GM12878 (cell line): ENCODE measurements at regions not wholly inside any gene's neighbourhood (a gene's known extent, or its start where the extent isn't known, plus 50 kb on each side); places are given as distances from the start of the nearest gene placed in this dataset.

Experiments used
- ATAC-seq: fragments of 200-7000 bp; cut with Tn5 transposase; 3 replicates; pipeline ENCODE4 v1.9.1; 2020; ENCODE audit warnings: mild to moderate bottlenecking, moderate library complexity
- BruUV-seq: library from RNA; stranded (reverse); fragments of 400-500 nt; replicated peaks from 2 replicates; lab custom pipeline; 2021; lab: Mats Ljungman, UMichigan
- CTCF ChIA-PET: fragments of 300-600 bp; sonication (Branson Sonifier 250); formaldehyde crosslinking; extraction: SDS; loops from one replicate; lab custom pipeline; 2021; ENCODE audit warnings: inconsistent platforms; lab: Yijun Ruan, JAX
- POLR2A ChIA-PET: fragments of 350-600 bp; formaldehyde crosslinking; extraction: SDS; loops from one replicate; lab custom pipeline; 2021; ENCODE audit warnings: inconsistent platforms; lab: Charles Lee
- RAD21 ChIA-PET: fragments of 300-600 bp; sonication (Branson Sonifier 250); formaldehyde crosslinking; loops from one replicate; lab custom pipeline; 2023; ENCODE audit warnings: antibody characterized with exemption; ENCODE audit not compliant: unreplicated experiment; lab: Charles Lee
- SMC1A ChIA-PET: fragments of 300-600 bp; sonication (Branson Sonifier 250); formaldehyde crosslinking; loops from one replicate; lab custom pipeline; 2023; ENCODE audit not compliant: unreplicated experiment, uncharacterized antibody; lab: Charles Lee
- DNase-seq: peaks from one replicate; pipeline ENCODE4 v3.0.0-alpha.2; 2011; ENCODE audit warnings: low read depth, low spot score
- FAIRE-seq: peaks from 3 replicates; lab custom pipeline; 2011; peaks lifted over from hg19 to GRCh38; lab: Jason Lieb, UNC
- H2AFZ ChIP-seq: 2 replicates; pipeline ENCODE4 v1.6.0; 2011; ENCODE audit warnings: low read depth, low read length, control low read depth; ENCODE audit not compliant: control insufficient read depth
- H3K27ac ChIP-seq: 2 replicates; pipeline ENCODE4 v1.5.1; 2011; ENCODE audit warnings: control low read depth; ENCODE audit not compliant: control insufficient read depth, insufficient read depth
- H3K27me3 ChIP-seq, 2 experiments: replicated peaks in 1 of 2; 2 replicates each; pipeline versions ENCODE4 v1.6.0 to v1.6.1; 2011; ENCODE audit warnings: low read length in 1 of 2; ENCODE audit not compliant: control insufficient read depth in 2 of 2, insufficient read depth in 2 of 2
- H3K36me3 ChIP-seq, 2 experiments: 2 replicates each; pipeline ENCODE4 v1.5.1; 2011; ENCODE audit warnings: low read length in 1 of 2; ENCODE audit not compliant: control insufficient read depth in 2 of 2, insufficient read depth in 2 of 2
- H3K4me1 ChIP-seq: 2 replicates; pipeline ENCODE4 v1.6.1; 2011; ENCODE audit warnings: mild to moderate bottlenecking, low read length, moderate library complexity, mixed read lengths; ENCODE audit not compliant: control insufficient read depth, insufficient read depth
- H3K4me2 ChIP-seq: 2 replicates; pipeline ENCODE4 v1.6.0; 2011; ENCODE audit warnings: control low read depth; ENCODE audit not compliant: control insufficient read depth, insufficient read depth
- H3K4me3 ChIP-seq: fragments of 200-600 bp; sonication (generic); 2 replicates; pipeline ENCODE4 v1.5.1; 2016
- H3K79me2 ChIP-seq: 2 replicates; pipeline ENCODE4 v1.6.0; 2011; ENCODE audit warnings: low read length; ENCODE audit not compliant: control insufficient read depth, insufficient read depth
- H3K9ac ChIP-seq: 2 replicates; pipeline ENCODE4 v1.8.0; 2011; ENCODE audit warnings: low read length, control low read depth, mixed read lengths; ENCODE audit not compliant: control insufficient read depth, insufficient read depth
- H3K9me3 ChIP-seq: replicated peaks from 3 replicates; pipeline ENCODE4 v1.5.1; 2011; ENCODE audit warnings: mild to moderate bottlenecking, low read length; ENCODE audit not compliant: control insufficient read depth, insufficient read depth
- H4K20me1 ChIP-seq: 2 replicates; pipeline ENCODE4 v1.6.0; 2011; ENCODE audit not compliant: control insufficient read depth, insufficient read depth
- TARDBP ChIP-seq: IDR thresholded peaks from 2 replicates; pipeline ENCODE4 v1.6.1; 2016; ENCODE audit warnings: borderline replicate concordance
- WGBS: methylation state at CpG from one replicate; pipeline ENCODE4 v1.1.6; 2016; ENCODE audit warnings: low lambda C conversion rate; ENCODE audit not compliant: insufficient replicate concordance, insufficient coverage; ENCODE audit errors: missing lambda C conversion rate; 5-methylcytosine and 5-hydroxymethylcytosine counted together
- in situ Hi-C: fragments of 300-500 bp; cut with MboI; formaldehyde crosslinking; loops from 9 replicates; pipeline ENCODE4 v1.14.3; 2018; ENCODE audit warnings: mixed read lengths
- intact Hi-C: fragments of 100-400 bp; cut with micrococcal nuclease; formaldehyde crosslinking; loops from one replicate; pipeline ENCODE4 v1.14.2; 2022; ENCODE audit not compliant: unreplicated experiment
- TF ChIP-seq, protein P1 (sequence below): fragments of 450-650 bp; IDR thresholded peaks from 2 replicates; pipeline ENCODE4 v1.6.1; 2017; ENCODE audit warnings: mild to moderate bottlenecking, moderate library complexity

DNA sequence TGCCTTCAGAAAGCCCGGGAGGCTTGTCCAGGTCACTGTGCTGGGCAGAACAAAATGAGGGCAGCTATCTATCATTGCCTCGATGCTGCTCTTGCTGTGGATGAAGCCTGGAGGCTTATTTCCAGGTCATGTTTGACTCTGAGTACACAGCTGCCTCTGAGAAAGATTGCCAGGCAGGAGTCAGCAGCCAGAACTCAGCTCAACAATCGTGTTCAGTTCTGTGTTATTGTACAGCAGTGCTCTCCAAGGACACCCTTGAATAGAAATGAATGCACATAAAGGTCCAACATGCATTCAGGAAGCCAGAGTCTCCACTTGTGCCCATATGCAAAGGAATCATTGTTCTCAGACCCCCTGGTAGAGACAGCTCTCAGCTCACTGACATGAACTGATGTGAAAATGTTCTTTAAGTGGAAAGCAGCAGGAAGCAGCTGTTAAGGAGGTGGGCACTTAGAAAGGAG is 61.7 kb upstream of the ZFR start:
- 27% methylated on average over 3 of the region's 3 CpGs for WGBS
- Histone ChIP-seq H4K20me1 (no peaks in the 10 kb centered on the region), H3K27me3 (peaks cover 0 to 7% of the 10 kb centered on the region in 2 experiments; a peak in 1 of 4 replicates), H3K27ac (no peak overlapping the region), H3K4me1 (peaks cover 9% of the 10 kb centered on the region), H2AFZ (no peak overlapping the region), H3K9me3 (no peaks in the 10 kb centered on the region; the same call in 2 of the 3 replicates), H3K9ac (no peak overlapping the region), H3K4me3 (no peak overlapping the region), H3K36me3 (no peaks in the 10 kb centered on the region), H3K4me2 (no peak overlapping the region), H3K79me2 (no peaks in the 10 kb centered on the region)
- DNase-seq: no peak
- no peak for FAIRE-seq
- no peak for TF ChIP-seq TARDBP
- TF ChIP-seq, protein P1, sequence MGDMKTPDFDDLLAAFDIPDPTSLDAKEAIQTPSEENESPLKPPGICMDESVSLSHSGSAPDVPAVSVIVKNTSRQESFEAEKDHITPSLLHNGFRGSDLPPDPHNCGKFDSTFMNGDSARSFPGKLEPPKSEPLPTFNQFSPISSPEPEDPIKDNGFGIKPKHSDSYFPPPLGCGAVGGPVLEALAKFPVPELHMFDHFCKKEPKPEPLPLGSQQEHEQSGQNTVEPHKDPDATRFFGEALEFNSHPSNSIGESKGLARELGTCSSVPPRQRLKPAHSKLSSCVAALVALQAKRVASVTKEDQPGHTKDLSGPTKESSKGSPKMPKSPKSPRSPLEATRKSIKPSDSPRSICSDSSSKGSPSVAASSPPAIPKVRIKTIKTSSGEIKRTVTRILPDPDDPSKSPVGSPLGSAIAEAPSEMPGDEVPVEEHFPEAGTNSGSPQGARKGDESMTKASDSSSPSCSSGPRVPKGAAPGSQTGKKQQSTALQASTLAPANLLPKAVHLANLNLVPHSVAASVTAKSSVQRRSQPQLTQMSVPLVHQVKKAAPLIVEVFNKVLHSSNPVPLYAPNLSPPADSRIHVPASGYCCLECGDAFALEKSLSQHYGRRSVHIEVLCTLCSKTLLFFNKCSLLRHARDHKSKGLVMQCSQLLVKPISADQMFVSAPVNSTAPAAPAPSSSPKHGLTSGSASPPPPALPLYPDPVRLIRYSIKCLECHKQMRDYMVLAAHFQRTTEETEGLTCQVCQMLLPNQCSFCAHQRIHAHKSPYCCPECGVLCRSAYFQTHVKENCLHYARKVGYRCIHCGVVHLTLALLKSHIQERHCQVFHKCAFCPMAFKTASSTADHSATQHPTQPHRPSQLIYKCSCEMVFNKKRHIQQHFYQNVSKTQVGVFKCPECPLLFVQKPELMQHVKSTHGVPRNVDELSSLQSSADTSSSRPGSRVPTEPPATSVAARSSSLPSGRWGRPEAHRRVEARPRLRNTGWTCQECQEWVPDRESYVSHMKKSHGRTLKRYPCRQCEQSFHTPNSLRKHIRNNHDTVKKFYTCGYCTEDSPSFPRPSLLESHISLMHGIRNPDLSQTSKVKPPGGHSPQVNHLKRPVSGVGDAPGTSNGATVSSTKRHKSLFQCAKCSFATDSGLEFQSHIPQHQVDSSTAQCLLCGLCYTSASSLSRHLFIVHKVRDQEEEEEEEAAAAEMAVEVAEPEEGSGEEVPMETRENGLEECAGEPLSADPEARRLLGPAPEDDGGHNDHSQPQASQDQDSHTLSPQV: no peak
- POLR2A ChIA-PET: no interaction called here
- no peak for ATAC-seq
- in situ Hi-C loops (no loop called here), intact Hi-C loops (no loop called here)
- RAD21 ChIA-PET: interaction anchor here (2.4 kb wide), 1 partner anchor 84 kb away, joined by 11 read pairs; no protein-coding TSS in a partner anchor
- SMC1A ChIA-PET: interaction anchor here (0.8 to 3.0 kb wide), 6 partner anchors 9 to 116 kb away, joined by 3 to 17 read pairs (median 8); no protein-coding TSS in a partner anchor
- no TSS peak for BruUV-seq
- CTCF ChIA-PET: interaction anchor here (0.8 to 2.6 kb wide), 7 partner anchors 9 to 106 kb away, joined by 3 to 22 read pairs (median 8); no protein-coding TSS in a partner anchor
